CD14-positive monocyte (primary cell): ENCODE measurements at regions not wholly inside any gene's neighbourhood (a gene's known extent, or its start where the extent isn't known, plus 50 kb on each side); places are given as distances from the start of the nearest gene placed in this dataset.
A peak's percentile ranks its signal among the peaks of the same experiment; 100 is the strongest.

ENCODE experiments used
- DNase-seq, 3 donors: peaks; one replicate each; pipeline ENCODE4 v3.0.0-alpha.2; 2011 to 2022
- H2AFZ ChIP-seq: 2 replicates; pipeline ENCODE4 v1.6.0; 2012; ENCODE audit warnings: mild to moderate bottlenecking, low read depth, low read length, inconsistent platforms; ENCODE audit not compliant: insufficient read depth, poor library complexity, severe bottlenecking
- H3K27ac ChIP-seq, 2 donors: 1 replicate in 1 of 2; 2 replicates in 1 of 2; pipeline ENCODE4 v1.5.1; 2012 to 2013; ENCODE audit warnings: low read length in 2 of 2, control low read depth in 1 of 2, inconsistent platforms in 1 of 2, low read depth in 1 of 2, mild to moderate bottlenecking in 1 of 2
- H3K27me3 ChIP-seq, 2 donors: one replicate each; pipeline versions ENCODE4 v1.6.0 to v1.6.1; 2011 to 2013; ENCODE audit warnings: low read length in 2 of 2; ENCODE audit not compliant: control insufficient read depth in 2 of 2, insufficient read depth in 2 of 2
- H3K36me3 ChIP-seq, 2 donors: replicated peaks in 1 of 2; 1 replicate in 1 of 2; 2 replicates in 1 of 2; pipeline versions ENCODE4 v1.5.1 to v1.6.1; 2012 to 2013; ENCODE audit warnings: low read length in 2 of 2, control low read depth in 1 of 2, inconsistent platforms in 1 of 2, mild to moderate bottlenecking in 1 of 2; ENCODE audit not compliant: insufficient read depth in 2 of 2, control insufficient read depth in 1 of 2
- H3K4me1 ChIP-seq, 2 donors: 1 replicate in 1 of 2; 2 replicates in 1 of 2; pipeline versions ENCODE4 v1.5.1 to v1.6.1; 2012 to 2013; ENCODE audit warnings: low read length in 2 of 2, control low read depth in 1 of 2, inconsistent platforms in 1 of 2, mild to moderate bottlenecking in 1 of 2, moderate library complexity in 1 of 2; ENCODE audit not compliant: insufficient read depth in 2 of 2, control insufficient read depth in 1 of 2
- H3K4me2 ChIP-seq: replicated peaks from 2 replicates; pipeline ENCODE3; 2012; ENCODE audit warnings: low read length, moderate library complexity, mild to moderate bottlenecking; ENCODE audit not compliant: poor library complexity, severe bottlenecking; ENCODE audit errors: extremely low read depth
- H3K4me3 ChIP-seq, 3 experiments: fragments of 200-600 bp in 1 of 3; sonication (generic) in 1 of 3; replicated peaks in 1 of 3; 1 replicate in 2 of 3; 2 replicates in 1 of 3; pipeline ENCODE4 v1.5.1; 2011 to 2013; ENCODE audit warnings: low read length in 3 of 3, mild to moderate bottlenecking in 3 of 3, control low read depth in 2 of 3, low read depth in 2 of 3, inconsistent platforms in 1 of 3, moderate library complexity in 1 of 3
- H3K79me2 ChIP-seq: 2 replicates; pipeline ENCODE4 v1.6.0; 2012; ENCODE audit warnings: mild to moderate bottlenecking, control low read depth, inconsistent platforms, low read length, moderate library complexity; ENCODE audit not compliant: insufficient read depth
- H3K9ac ChIP-seq: 2 replicates; pipeline ENCODE4 v1.6.0; 2017; ENCODE audit warnings: low read length, mild to moderate bottlenecking; ENCODE audit not compliant: insufficient read depth, poor library complexity, severe bottlenecking
- H3K9me3 ChIP-seq, 2 donors: replicated peaks in 1 of 2; 1 replicate in 1 of 2; 2 replicates in 1 of 2; pipeline versions ENCODE4 v1.5.1 to v1.6.1; 2012 to 2013; ENCODE audit warnings: low read length in 2 of 2, control low read depth in 1 of 2; ENCODE audit not compliant: control insufficient read depth in 1 of 2, insufficient read depth in 1 of 2
- H4K20me1 ChIP-seq: 2 replicates; pipeline ENCODE4 v1.6.0; 2012; ENCODE audit warnings: mild to moderate bottlenecking, low read length, control low read depth, moderate library complexity; ENCODE audit not compliant: insufficient read depth
- H3K27ac Mint-ChIP-seq, 7 donors: one replicate each; pipeline ENCODE4 v1.8.0; 2020; ENCODE audit warnings: mild to moderate bottlenecking in 7 of 7, mixed read lengths in 7 of 7, moderate library complexity in 6 of 7, inconsistent platforms in 2 of 7
- H3K27me3 Mint-ChIP-seq, 3 donors: one replicate each; pipeline ENCODE4 v1.8.0; 2021 to 2022; ENCODE audit warnings: low read depth in 3 of 3, mild to moderate bottlenecking in 3 of 3, mixed read lengths in 3 of 3, moderate library complexity in 3 of 3, inconsistent platforms in 1 of 3
- H3K36me3 Mint-ChIP-seq, 2 donors: one replicate each; pipeline ENCODE4 v1.8.0; 2020; ENCODE audit warnings: mixed read lengths in 2 of 2, inconsistent platforms in 1 of 2, mild to moderate bottlenecking in 1 of 2
- H3K4me1 Mint-ChIP-seq: one replicate; pipeline ENCODE4 v1.8.0; 2020; ENCODE audit warnings: mild to moderate bottlenecking, mixed read lengths
- H3K4me3 Mint-ChIP-seq, 2 donors: one replicate each; pipeline ENCODE4 v1.8.0; 2020; ENCODE audit warnings: mild to moderate bottlenecking in 2 of 2, mixed read lengths in 2 of 2, moderate library complexity in 1 of 2
- H3K9me3 Mint-ChIP-seq, 7 donors: one replicate each; pipeline ENCODE4 v1.8.0; 2020 to 2022; ENCODE audit warnings: mixed read lengths in 7 of 7, mild to moderate bottlenecking in 6 of 7, moderate library complexity in 6 of 7, inconsistent platforms in 2 of 7
- WGBS: methylation state at CpG from one replicate; pipeline ENCODE4 v1.1.5; 2013; ENCODE audit warnings: missing lambda C conversion rate; ENCODE audit not compliant: insufficient coverage; 5-methylcytosine and 5-hydroxymethylcytosine counted together
- intact Hi-C, 2 donors: fragments of 100-400 bp; cut with micrococcal nuclease; formaldehyde crosslinking; loops; one replicate each; pipeline versions ENCODE4 v1.15.0 to v1.15.1; 2023
- TF ChIP-seq, protein P1 (sequence below): fragments of 200-600 bp; IDR thresholded peaks from one replicate; pipeline ENCODE4 v1.8.0; 2022; ENCODE audit warnings: antibody characterized with exemption, mild to moderate bottlenecking

DNA sequence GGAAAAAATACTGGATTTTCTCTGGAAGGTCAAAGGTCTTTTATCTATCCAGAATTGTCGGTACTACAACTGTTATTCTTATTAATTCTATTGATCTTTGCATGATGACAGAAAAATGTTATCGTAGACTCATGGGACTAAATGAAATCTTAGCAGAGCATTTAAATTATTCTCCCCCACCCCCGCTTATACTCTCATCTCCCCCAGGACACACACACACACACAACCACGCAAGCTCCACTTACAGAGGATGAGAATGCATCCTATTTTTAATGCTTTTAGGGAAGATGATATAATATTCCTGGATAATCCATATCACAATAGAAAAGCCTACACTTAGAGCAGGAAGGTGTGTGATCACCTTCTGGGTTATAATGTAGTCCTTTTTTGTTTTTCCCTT, 91.9 kb upstream of the STARD13 start:
- Histone ChIP-seq H3K9ac (no peak overlapping the region), H4K20me1 (no peaks in the 10 kb centered on the region), H3K36me3 (no peaks in the 10 kb centered on the region), H2AFZ (no peak overlapping the region), H3K4me3 (no peak overlapping the region), H3K27ac (no peak overlapping the region), H3K9me3 (peaks cover 10 to 11% of the 10 kb centered on the region in 2 donors), H3K4me2 (no peak overlapping the region), H3K79me2 (no peaks in the 10 kb centered on the region), H3K27me3 (no peaks in the 10 kb centered on the region), H3K4me1 (no peaks in the 10 kb centered on the region)
- intact Hi-C loops: no loop called here
- no CpG with 5 or more reads among the region's 4 CpGs for WGBS
- Mint-ChIP-seq H3K27ac (no peak overlapping the region), H3K27me3 (no peaks in the 10 kb centered on the region), H3K4me1 (peaks cover 1% of the 10 kb centered on the region), H3K4me3 (no peak overlapping the region), H3K36me3 (peaks cover 0 to 2% of the 10 kb centered on the region in 2 donors), H3K9me3 (peaks cover 4 to 15% (median 9%) of the 10 kb centered on the region in 7 donors)
- TF ChIP-seq, protein P1, sequence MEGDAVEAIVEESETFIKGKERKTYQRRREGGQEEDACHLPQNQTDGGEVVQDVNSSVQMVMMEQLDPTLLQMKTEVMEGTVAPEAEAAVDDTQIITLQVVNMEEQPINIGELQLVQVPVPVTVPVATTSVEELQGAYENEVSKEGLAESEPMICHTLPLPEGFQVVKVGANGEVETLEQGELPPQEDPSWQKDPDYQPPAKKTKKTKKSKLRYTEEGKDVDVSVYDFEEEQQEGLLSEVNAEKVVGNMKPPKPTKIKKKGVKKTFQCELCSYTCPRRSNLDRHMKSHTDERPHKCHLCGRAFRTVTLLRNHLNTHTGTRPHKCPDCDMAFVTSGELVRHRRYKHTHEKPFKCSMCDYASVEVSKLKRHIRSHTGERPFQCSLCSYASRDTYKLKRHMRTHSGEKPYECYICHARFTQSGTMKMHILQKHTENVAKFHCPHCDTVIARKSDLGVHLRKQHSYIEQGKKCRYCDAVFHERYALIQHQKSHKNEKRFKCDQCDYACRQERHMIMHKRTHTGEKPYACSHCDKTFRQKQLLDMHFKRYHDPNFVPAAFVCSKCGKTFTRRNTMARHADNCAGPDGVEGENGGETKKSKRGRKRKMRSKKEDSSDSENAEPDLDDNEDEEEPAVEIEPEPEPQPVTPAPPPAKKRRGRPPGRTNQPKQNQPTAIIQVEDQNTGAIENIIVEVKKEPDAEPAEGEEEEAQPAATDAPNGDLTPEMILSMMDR: no peak
- DNase-seq: no peak

DNA sequence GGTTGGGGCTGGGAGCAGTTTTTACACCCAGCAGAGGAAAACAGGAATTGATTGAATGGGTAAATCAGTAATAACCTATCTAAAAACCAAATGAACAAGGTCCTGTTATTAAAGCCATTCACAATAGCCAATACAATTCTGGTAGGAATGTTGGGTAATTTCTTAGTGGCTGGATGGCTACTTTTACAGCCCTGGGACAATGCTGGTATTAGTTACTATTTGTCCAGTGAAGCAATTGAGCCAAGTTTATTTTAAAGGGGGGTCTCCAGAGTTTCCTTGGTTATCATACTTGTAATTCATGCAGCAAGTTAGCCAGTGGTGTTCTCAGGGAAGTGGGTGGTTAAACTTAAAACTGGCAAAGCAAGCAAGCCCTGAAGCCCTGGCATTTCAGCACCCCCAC, 92.3 kb upstream of the STARD13 start:
- H3K27ac ChIP-seq: no peak overlapping the region
- H3K4me3 Mint-ChIP-seq: no peak overlapping the region
- intact Hi-C loops: no loop called here
- peaks cover 0 to 2% of the 10 kb centered on the region in 2 donors for H3K36me3 Mint-ChIP-seq
- peak overlapping the region in 1 of 7 donors; percentile 18 for H3K27ac Mint-ChIP-seq
- peaks cover 10 to 11% of the 10 kb centered on the region in 2 donors for H3K9me3 ChIP-seq
- no peaks in the 10 kb centered on the region for H3K27me3 ChIP-seq
- no peak overlapping the region for H3K4me3 ChIP-seq
- no peak for DNase-seq
- H4K20me1 ChIP-seq: no peaks in the 10 kb centered on the region
- H3K4me1 Mint-ChIP-seq: peaks cover 1% of the 10 kb centered on the region
- H3K9ac ChIP-seq: no peak overlapping the region
- H3K27me3 Mint-ChIP-seq: no peaks in the 10 kb centered on the region
- TF ChIP-seq, protein P1: no peak
- no peaks in the 10 kb centered on the region for H3K36me3 ChIP-seq
- H3K4me1 ChIP-seq: no peaks in the 10 kb centered on the region
- H3K4me2 ChIP-seq: no peak overlapping the region
- H3K9me3 Mint-ChIP-seq: peaks cover 4 to 15% (median 9%) of the 10 kb centered on the region in 7 donors
- no peaks in the 10 kb centered on the region for H3K79me2 ChIP-seq
- H2AFZ ChIP-seq: no peak overlapping the region
